ENCODE measurements at regions not wholly inside any gene's neighbourhood (a gene's known extent, or its start where the extent isn't known, plus 50 kb on each side); places are given as distances from the start of the nearest gene placed in this dataset.
"Not testable (repeated sequence)": the region's sequence is repeated elsewhere in the genome, so short reads cannot be mapped to it uniquely, and the experiment has no call there.

DNA sequence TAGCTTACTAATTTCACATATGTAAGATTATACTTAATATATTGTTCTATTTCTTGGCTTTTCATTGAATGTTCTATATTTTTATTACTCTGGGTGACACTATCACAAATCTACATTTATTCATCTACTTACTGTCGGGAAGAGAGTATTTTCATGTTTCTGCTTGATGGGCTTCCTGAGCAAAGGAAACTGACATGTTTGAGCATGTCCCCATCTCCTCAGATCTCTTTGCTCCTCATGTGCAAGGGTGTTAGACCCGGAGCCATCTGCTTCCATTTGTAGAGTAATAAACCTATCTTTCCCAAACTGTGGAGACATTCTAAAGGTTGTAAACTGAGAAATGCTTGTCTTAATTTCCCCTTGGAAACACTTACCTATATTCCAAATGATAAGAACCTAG is 103.5 kb downstream of the LSMEM1 start:
- Histone ChIP-seq H3K4me1 (peaks cover 0 to 7% (median 0%) of the 10 kb centered on the region in 12 donors), H3K36me3 (no peaks in the 10 kb centered on the region), H3K27ac (no peak overlapping the region), H3K9me3 (peaks cover 0 to 7% (median 0%) of the 10 kb centered on the region in 12 donors), H3K4me3 (no peak overlapping the region), H3K27me3 (no peaks in the 10 kb centered on the region)
- intact Hi-C loops (cut with DNase I): no loop called here
- ATAC-seq (no peak), DNase-seq (no peak)
- no peak for TF ChIP-seq POLR2A (IDR thresholded peaks at IDR 0.05)
- TF ChIP-seq, protein P1, sequence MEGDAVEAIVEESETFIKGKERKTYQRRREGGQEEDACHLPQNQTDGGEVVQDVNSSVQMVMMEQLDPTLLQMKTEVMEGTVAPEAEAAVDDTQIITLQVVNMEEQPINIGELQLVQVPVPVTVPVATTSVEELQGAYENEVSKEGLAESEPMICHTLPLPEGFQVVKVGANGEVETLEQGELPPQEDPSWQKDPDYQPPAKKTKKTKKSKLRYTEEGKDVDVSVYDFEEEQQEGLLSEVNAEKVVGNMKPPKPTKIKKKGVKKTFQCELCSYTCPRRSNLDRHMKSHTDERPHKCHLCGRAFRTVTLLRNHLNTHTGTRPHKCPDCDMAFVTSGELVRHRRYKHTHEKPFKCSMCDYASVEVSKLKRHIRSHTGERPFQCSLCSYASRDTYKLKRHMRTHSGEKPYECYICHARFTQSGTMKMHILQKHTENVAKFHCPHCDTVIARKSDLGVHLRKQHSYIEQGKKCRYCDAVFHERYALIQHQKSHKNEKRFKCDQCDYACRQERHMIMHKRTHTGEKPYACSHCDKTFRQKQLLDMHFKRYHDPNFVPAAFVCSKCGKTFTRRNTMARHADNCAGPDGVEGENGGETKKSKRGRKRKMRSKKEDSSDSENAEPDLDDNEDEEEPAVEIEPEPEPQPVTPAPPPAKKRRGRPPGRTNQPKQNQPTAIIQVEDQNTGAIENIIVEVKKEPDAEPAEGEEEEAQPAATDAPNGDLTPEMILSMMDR (IDR thresholded peaks at IDR 0.05): no peak
- 78 to 92% (median 85%) methylated on average over 2 of the region's 2 CpGs for WGBS, 4 donors

DNA sequence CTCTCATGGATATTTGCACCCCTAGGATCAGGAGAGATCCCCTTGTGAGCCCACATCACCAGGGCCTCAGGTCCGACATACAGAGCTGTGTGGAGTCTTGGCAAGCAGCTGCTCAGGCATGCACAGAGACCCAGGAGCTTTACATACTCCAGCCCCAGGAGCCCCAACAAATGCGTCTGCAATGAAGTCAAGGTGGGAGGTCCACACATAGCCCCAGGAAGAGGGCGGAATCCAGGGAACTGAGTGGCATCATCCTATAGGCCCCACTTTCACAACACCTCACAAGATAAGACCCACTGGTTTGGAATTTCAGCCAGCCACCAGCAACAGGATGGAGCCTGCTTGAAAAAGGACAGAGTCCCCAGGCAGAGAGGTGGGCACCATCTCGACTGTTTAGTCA is 106.7 kb downstream of the LSMEM1 start:
- Histone ChIP-seq H3K4me3 (no peak overlapping the region), H3K9me3 (peaks cover 0 to 7% (median 0%) of the 10 kb centered on the region in 12 donors), H3K27me3 (no peaks in the 10 kb centered on the region), H3K27ac (no peak overlapping the region), H3K4me1 (no peaks in the 10 kb centered on the region), H3K36me3 (no peaks in the 10 kb centered on the region)
- TF ChIP-seq POLR2A (IDR thresholded peaks at IDR 0.05): no peak
- TF ChIP-seq, protein P1 (IDR thresholded peaks at IDR 0.05): no peak
- DNase-seq (no peak), ATAC-seq (no peak)
- WGBS, 4 donors: 83 to 94% (median 87%) methylated on average over 4 of the region's 4 CpGs
- intact Hi-C loops (cut with DNase I): no loop called here

GRCh38 chr7:112592565-112593263 is 111.9 kb downstream of the LSMEM1 start:
- DNase-seq, ATAC-seq, H3K27me3 ChIP-seq, H3K36me3 ChIP-seq, H3K27ac ChIP-seq, H3K9me3 ChIP-seq, H3K4me3 ChIP-seq: not testable (repeated sequence)
- peaks cover 0 to 24% (median 0%) of the 10 kb centered on the region in 12 donors for H3K4me1 ChIP-seq
- WGBS, 4 donors: 72 to 81% (median 74%) methylated on average over 4 of the region's 4 CpGs
- intact Hi-C loops (cut with DNase I): loop anchor here in 1 of 10 donors (5.0 kb wide), 1 partner anchor 35 kb away; no protein-coding TSS in a partner anchor

GRCh38 chr7:112594397-112594796 is 113.6 kb downstream of the LSMEM1 start:
- TF ChIP-seq POLR2A (IDR thresholded peaks at IDR 0.05): no peak
- TF ChIP-seq, protein P1 (IDR thresholded peaks at IDR 0.05): no peak
- no peak overlapping the region for H3K4me3 ChIP-seq
- ATAC-seq (no peak), DNase-seq (no peak)
- H3K4me1 ChIP-seq: peaks cover 0 to 24% (median 0%) of the 10 kb centered on the region in 12 donors
- H3K27me3 ChIP-seq: no peaks in the 10 kb centered on the region
- WGBS, 4 donors: 57 to 69% (median 61%) methylated on average over 3 of the region's 3 CpGs
- no peak overlapping the region for H3K27ac ChIP-seq
- H3K36me3 ChIP-seq: no peaks in the 10 kb centered on the region
- H3K9me3 ChIP-seq: no peaks in the 10 kb centered on the region
- intact Hi-C loops (cut with DNase I): loop anchor here in 1 of 10 donors (5.0 kb wide), 1 partner anchor 37 kb away; no protein-coding TSS in a partner anchor

Data from heart left ventricle (tissue), 16 donors.